Uterus (tissue), 2 donors: ENCODE measurements at regions not wholly inside any gene's neighbourhood (a gene's known extent, or its start where the extent isn't known, plus 50 kb on each side); places are given as distances from the start of the nearest gene placed in this dataset.

Experiments used
- POLR2A ChIP-seq, 2 donors: fragments of 450-650 bp; IDR thresholded peaks; one replicate each; pipeline ENCODE4 v1.6.1; 2016; ENCODE audit warnings: antibody characterized with exemption in 2 of 2, mild to moderate bottlenecking in 1 of 2, moderate library complexity in 1 of 2
- TF ChIP-seq, protein P1 (sequence below), 4 experiments: fragments of 200-600 bp in 2 of 4; fragments of 450-650 bp in 2 of 4; sonication (generic) in 2 of 4; IDR thresholded peaks; one replicate each; pipeline ENCODE4 v1.5.1; 2016 to 2019; ENCODE audit warnings: antibody characterized with exemption in 4 of 4, mild to moderate bottlenecking in 2 of 4, moderate library complexity in 1 of 4

DNA sequence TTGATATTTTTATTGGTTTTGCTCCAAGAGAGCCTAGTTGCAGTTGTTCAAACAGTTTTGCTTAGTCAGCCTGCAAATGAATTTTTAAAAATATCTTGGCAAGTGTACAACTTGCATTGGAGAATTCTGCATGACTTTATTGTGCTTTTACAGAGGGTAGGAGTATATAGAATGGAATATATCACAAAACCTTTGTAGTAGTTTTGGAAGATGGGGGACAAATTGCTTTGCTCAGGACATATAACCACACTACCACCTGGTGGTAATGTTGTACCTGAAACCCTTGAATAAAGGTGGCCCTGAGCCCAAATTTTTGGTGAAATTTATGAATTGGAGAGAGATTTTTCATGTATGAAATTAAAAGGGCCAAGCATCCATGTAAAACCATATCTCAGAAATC, 645.2 kb downstream of the MED13L start:
- TF ChIP-seq, protein P1, sequence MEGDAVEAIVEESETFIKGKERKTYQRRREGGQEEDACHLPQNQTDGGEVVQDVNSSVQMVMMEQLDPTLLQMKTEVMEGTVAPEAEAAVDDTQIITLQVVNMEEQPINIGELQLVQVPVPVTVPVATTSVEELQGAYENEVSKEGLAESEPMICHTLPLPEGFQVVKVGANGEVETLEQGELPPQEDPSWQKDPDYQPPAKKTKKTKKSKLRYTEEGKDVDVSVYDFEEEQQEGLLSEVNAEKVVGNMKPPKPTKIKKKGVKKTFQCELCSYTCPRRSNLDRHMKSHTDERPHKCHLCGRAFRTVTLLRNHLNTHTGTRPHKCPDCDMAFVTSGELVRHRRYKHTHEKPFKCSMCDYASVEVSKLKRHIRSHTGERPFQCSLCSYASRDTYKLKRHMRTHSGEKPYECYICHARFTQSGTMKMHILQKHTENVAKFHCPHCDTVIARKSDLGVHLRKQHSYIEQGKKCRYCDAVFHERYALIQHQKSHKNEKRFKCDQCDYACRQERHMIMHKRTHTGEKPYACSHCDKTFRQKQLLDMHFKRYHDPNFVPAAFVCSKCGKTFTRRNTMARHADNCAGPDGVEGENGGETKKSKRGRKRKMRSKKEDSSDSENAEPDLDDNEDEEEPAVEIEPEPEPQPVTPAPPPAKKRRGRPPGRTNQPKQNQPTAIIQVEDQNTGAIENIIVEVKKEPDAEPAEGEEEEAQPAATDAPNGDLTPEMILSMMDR (IDR thresholded peaks at IDR 0.05): peak in 2 of 4 experiments; percentile 11 to 31
- no peak for TF ChIP-seq POLR2A (IDR thresholded peaks at IDR 0.05)
